PC-3 (cell line): ENCODE measurements at regions not wholly inside any gene's neighbourhood (a gene's known extent, or its start where the extent isn't known, plus 50 kb on each side); places are given as distances from the start of the nearest gene placed in this dataset.

Source experiments
- EZH2 ChIP-seq: fragments of 300-600 bp; sonication (generic); IDR thresholded peaks from one replicate; pipeline ENCODE4 v1.6.1; 2017; ENCODE audit warnings: antibody characterized with exemption, mild to moderate bottlenecking, low read length; ENCODE audit not compliant: unreplicated experiment
- EZH2phosphoT487 ChIP-seq: fragments of 300-600 bp; sonication (generic); IDR thresholded peaks from 2 replicates; pipeline ENCODE4 v1.6.1; 2018; ENCODE audit warnings: mild to moderate bottlenecking, antibody characterized with exemption, low read length, borderline replicate concordance
- TF ChIP-seq, protein P1 (sequence below): fragments of 300-600 bp; sonication (generic); conservative IDR thresholded peaks from 2 replicates; pipeline ENCODE4 v1.5.1; 2017; ENCODE audit warnings: antibody characterized with exemption, low read depth, mild to moderate bottlenecking, low read length

DNA sequence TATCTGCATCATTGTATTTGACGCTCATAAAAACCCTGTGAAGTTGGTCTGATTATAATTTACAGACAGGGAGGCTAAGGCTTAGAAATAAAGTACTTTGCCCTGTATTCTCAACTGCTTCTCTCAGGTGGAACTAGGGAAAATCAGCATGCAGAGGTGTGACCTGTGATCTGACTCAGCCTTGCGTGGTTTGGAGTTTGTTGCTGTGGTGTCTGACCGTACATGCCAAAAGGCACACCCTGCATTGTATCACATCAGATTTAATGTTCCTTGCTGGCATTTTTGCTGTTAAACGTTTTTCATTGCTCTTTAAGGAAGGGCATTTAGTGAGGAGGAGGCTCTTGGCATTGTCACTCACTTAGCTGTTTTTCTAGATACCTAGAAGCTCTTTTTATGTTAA lies 58.8 kb upstream of the C1QTNF9B start:
- TF ChIP-seq EZH2 = no peak
- TF ChIP-seq, protein P1, sequence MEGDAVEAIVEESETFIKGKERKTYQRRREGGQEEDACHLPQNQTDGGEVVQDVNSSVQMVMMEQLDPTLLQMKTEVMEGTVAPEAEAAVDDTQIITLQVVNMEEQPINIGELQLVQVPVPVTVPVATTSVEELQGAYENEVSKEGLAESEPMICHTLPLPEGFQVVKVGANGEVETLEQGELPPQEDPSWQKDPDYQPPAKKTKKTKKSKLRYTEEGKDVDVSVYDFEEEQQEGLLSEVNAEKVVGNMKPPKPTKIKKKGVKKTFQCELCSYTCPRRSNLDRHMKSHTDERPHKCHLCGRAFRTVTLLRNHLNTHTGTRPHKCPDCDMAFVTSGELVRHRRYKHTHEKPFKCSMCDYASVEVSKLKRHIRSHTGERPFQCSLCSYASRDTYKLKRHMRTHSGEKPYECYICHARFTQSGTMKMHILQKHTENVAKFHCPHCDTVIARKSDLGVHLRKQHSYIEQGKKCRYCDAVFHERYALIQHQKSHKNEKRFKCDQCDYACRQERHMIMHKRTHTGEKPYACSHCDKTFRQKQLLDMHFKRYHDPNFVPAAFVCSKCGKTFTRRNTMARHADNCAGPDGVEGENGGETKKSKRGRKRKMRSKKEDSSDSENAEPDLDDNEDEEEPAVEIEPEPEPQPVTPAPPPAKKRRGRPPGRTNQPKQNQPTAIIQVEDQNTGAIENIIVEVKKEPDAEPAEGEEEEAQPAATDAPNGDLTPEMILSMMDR = no peak
- no peak for TF ChIP-seq EZH2phosphoT487
